ENCODE measurements at regions not wholly inside any gene's neighbourhood (a gene's known extent, or its start where the extent isn't known, plus 50 kb on each side); places are given as distances from the start of the nearest gene placed in this dataset.

DNA sequence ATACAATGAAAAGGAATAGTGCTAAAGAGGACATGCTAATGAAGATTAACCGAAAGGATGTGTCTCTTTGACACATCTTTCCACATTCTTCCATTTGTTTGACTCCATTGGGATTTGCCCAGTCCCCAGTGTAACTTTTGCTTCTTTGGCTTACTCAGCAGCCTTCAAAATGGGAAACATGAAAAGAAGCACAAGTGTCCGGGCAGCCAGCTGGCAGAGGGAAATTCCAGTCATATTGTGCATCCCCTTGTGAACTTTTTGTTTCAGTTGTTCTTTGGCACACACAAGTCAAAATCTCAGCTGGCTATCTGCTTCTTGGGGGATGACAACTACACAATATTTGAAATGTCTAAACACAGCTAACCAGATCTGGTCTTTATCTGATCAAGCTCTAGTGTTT, 157.4 kb downstream of the OGFRL1 start:
- no peaks in the 10 kb centered on the region for H3K36me3 ChIP-seq
- H3K4me1 ChIP-seq = peaks cover 0 to 15% (median 2%) of the 10 kb centered on the region in 4 donors
- WGBS, 2 donors = 76 to 84% methylated on average over 2 of the region's 2 CpGs
- peak overlapping the region in 2 of 4 donors; percentile 21 to 29 for H3K27ac ChIP-seq
- H3K27me3 ChIP-seq = no peaks in the 10 kb centered on the region
- no peak overlapping the region for H3K4me3 ChIP-seq
- TF ChIP-seq EP300 (IDR thresholded peaks at IDR 0.05) (no peak), POLR2AphosphoS5 (IDR thresholded peaks at IDR 0.05) (no peak), CTCF (IDR thresholded peaks at IDR 0.05) (no peak), POLR2A (IDR thresholded peaks at IDR 0.05) (no peak)
- intact Hi-C loops (cut with DNase I) = no loop called here
- DNase-seq = no peak
- H3K9me3 ChIP-seq = no peaks in the 10 kb centered on the region

DNA sequence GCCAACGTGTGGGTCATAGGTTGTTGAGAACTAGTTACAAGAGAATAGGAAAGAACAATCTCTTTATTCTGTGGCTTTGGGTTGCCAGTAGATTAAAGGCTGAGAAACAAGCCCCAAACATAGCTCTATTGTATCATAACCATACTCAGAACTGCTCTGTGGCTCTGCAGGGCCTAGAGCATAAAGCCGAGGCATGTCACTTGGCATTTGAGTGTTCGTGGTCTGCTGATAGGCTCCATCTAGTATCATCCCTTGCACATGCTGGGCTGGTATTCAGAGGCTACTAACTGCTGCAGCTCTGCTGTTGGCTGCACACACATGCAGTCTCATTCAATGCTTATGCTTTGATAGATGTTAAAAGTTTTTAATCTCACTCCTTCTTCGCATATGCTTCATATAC, 157.9 kb downstream of the OGFRL1 start:
- Histone ChIP-seq H3K27ac (peak overlapping the region in 2 of 4 donors; percentile 21 to 29), H3K9me3 (no peaks in the 10 kb centered on the region), H3K36me3 (no peaks in the 10 kb centered on the region), H3K27me3 (no peaks in the 10 kb centered on the region), H3K4me3 (no peak overlapping the region), H3K4me1 (peaks cover 0 to 15% (median 2%) of the 10 kb centered on the region in 4 donors)
- TF ChIP-seq POLR2AphosphoS5 (IDR thresholded peaks at IDR 0.05) (no peak), EP300 (IDR thresholded peaks at IDR 0.05) (no peak), POLR2A (IDR thresholded peaks at IDR 0.05) (no peak), CTCF (IDR thresholded peaks at IDR 0.05) (no peak)
- intact Hi-C loops (cut with DNase I) = no loop called here
- WGBS, 2 donors = 82 to 85% methylated on average over 4 of the region's 4 CpGs
- no peak for DNase-seq

- 59 to 72% methylated on average over 5 of the region's 5 CpGs for WGBS, 2 donors
- H3K27ac ChIP-seq = no peak overlapping the region
- no peaks in the 10 kb centered on the region for H3K9me3 ChIP-seq
These were observed 164.2 kb downstream of the OGFRL1 start for GRCh38 chr6:71452697-71453370.

DNA sequence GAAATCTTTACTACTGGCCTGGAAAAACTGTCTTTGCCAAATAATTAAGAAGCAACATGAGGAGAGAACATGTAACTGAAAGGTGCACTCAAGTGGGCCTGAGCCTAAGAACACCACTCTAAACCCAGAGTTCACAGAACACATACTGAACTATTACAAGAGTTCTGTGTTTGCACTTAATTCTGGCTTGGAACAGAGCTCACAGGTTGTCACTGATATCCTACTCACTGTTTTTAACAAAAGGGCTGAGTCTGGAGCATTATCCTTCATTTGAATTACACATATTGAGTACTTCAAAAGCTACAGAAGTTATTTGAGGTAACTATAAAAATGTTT, 164.7 kb downstream of the OGFRL1 start:
- Histone ChIP-seq H3K27me3 (no peaks in the 10 kb centered on the region), H3K4me1 (no peaks in the 10 kb centered on the region), H3K27ac (no peak overlapping the region), H3K36me3 (no peaks in the 10 kb centered on the region), H3K4me3 (no peak overlapping the region), H3K9me3 (no peaks in the 10 kb centered on the region)
- DNase-seq = no peak
- TF ChIP-seq POLR2AphosphoS5 (IDR thresholded peaks at IDR 0.05) (no peak), POLR2A (IDR thresholded peaks at IDR 0.05) (no peak), EP300 (IDR thresholded peaks at IDR 0.05) (no peak), CTCF (IDR thresholded peaks at IDR 0.05) (no peak)
- intact Hi-C loops (cut with DNase I) = no loop called here

More at GRCh38 chr6:71452697-71453370, 164.2 kb downstream of the OGFRL1 start:
- no peaks in the 10 kb centered on the region for H3K36me3 ChIP-seq
- no peaks in the 10 kb centered on the region for H3K4me1 ChIP-seq
- no peak overlapping the region for H3K4me3 ChIP-seq
- no peak for DNase-seq
- intact Hi-C loops (cut with DNase I) = no loop called here
- TF ChIP-seq POLR2A (IDR thresholded peaks at IDR 0.05) (no peak), EP300 (IDR thresholded peaks at IDR 0.05) (no peak), CTCF (IDR thresholded peaks at IDR 0.05) (no peak), POLR2AphosphoS5 (IDR thresholded peaks at IDR 0.05) (no peak)
- no peaks in the 10 kb centered on the region for H3K27me3 ChIP-seq

- Histone ChIP-seq H3K4me3 (no peak overlapping the region), H3K36me3 (no peaks in the 10 kb centered on the region), H3K4me1 (no peaks in the 10 kb centered on the region), H3K27ac (no peak overlapping the region), H3K27me3 (no peaks in the 10 kb centered on the region), H3K9me3 (no peaks in the 10 kb centered on the region)
- no peak for TF ChIP-seq EP300 (IDR thresholded peaks at IDR 0.05)
- no peak for TF ChIP-seq CTCF (IDR thresholded peaks at IDR 0.05)
- no peak for TF ChIP-seq POLR2A (IDR thresholded peaks at IDR 0.05)
- TF ChIP-seq POLR2AphosphoS5 (IDR thresholded peaks at IDR 0.05) = no peak
- intact Hi-C loops (cut with DNase I) = no loop called here
- WGBS, 2 donors = 48 to 64% methylated on average over 1 of the region's 1 CpG
- DNase-seq = no peak
These were observed 165.4 kb downstream of the OGFRL1 start for GRCh38 chr6:71454056-71454455.
